ENCODE measurements at regions not wholly inside any gene's neighbourhood (a gene's known extent, or its start where the extent isn't known, plus 50 kb on each side); places are given as distances from the start of the nearest gene placed in this dataset.

DNA sequence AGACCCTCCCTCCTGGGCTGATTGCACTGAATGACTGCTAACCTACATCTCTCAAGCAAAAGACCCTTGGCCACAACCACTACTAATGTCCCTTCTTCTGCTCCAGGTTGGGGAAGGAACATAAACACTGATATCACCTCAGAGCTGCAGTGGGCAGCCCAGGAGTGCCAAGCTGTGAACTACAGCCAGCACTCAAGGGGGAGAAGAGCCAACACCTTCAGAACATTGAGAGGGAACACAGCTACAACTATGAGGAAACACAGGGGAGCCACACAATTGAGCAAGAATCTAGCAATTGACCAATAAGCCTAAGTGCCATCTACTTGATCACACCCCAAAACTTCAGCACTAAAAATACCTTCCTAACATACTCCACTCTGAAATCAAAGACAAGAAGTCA is 222.8 kb downstream of the SPATA18 start:
- H3K27me3 ChIP-seq: no peaks in the 10 kb centered on the region
- no peaks in the 10 kb centered on the region for H3K4me1 ChIP-seq
- no peak for DNase-seq (ENCODE audit: low spot score in 2 of 2)

DNA sequence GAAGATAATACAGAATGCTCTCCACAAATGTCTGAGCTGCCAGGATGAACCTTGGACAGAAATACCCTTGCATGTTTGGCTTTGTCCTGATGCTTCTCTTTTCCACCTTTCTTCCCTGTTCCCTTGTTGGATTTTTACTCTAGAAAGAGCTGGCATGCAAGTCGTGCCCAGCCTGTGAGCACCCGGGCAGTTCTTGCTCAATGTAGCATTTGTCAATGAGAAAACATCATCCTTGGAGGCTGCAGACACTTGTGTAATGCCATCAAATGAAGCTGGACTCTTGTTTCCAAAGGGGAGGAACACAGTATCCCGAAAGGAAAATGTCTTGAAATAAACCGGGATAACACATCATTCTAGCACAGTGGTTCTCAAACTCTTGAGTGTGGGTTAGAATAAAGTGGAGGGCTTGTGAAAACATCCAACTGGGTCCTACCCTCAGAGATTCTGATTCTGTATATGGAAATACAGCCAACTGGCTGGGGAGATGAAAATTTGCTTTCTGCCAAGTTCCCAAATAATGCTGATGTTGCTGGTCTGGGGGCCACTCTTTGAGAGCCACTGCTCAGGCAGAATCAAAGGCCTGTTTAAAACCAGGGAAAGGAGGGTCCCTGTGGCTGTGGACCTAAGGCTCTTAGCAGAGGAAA is 237.2 kb downstream of the SPATA18 start:
- WGBS, 2 donors: 69 to 73% methylated on average over 4 of the region's 4 CpGs
- Histone ChIP-seq H3K27ac (no peak overlapping the region), H3K4me1 (no peaks in the 10 kb centered on the region), H3K36me3 (no peaks in the 10 kb centered on the region), H3K9me3 (no peaks in the 10 kb centered on the region), H3K4me3 (no peak overlapping the region), H3K27me3 (no peaks in the 10 kb centered on the region)
- TF ChIP-seq EP300 (IDR thresholded peaks at IDR 0.05) (no peak), POLR2A (IDR thresholded peaks at IDR 0.05) (no peak)
- TF ChIP-seq, protein P1, sequence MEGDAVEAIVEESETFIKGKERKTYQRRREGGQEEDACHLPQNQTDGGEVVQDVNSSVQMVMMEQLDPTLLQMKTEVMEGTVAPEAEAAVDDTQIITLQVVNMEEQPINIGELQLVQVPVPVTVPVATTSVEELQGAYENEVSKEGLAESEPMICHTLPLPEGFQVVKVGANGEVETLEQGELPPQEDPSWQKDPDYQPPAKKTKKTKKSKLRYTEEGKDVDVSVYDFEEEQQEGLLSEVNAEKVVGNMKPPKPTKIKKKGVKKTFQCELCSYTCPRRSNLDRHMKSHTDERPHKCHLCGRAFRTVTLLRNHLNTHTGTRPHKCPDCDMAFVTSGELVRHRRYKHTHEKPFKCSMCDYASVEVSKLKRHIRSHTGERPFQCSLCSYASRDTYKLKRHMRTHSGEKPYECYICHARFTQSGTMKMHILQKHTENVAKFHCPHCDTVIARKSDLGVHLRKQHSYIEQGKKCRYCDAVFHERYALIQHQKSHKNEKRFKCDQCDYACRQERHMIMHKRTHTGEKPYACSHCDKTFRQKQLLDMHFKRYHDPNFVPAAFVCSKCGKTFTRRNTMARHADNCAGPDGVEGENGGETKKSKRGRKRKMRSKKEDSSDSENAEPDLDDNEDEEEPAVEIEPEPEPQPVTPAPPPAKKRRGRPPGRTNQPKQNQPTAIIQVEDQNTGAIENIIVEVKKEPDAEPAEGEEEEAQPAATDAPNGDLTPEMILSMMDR (IDR thresholded peaks at IDR 0.05): no peak
- DNase-seq (ENCODE audit: low spot score in 2 of 2): no peak

More for the DNA sequence above, 222.8 kb downstream of the SPATA18 start:
- TF ChIP-seq POLR2A (IDR thresholded peaks at IDR 0.05): no peak
- TF ChIP-seq, protein P1 (IDR thresholded peaks at IDR 0.05): no peak
- TF ChIP-seq EP300 (IDR thresholded peaks at IDR 0.05): no peak
- Histone ChIP-seq H3K9me3 (peaks cover 0 to 33% (median 0%) of the 10 kb centered on the region in 4 donors), H3K4me3 (no peak overlapping the region), H3K36me3 (no peaks in the 10 kb centered on the region), H3K27ac (no peak overlapping the region)

DNA sequence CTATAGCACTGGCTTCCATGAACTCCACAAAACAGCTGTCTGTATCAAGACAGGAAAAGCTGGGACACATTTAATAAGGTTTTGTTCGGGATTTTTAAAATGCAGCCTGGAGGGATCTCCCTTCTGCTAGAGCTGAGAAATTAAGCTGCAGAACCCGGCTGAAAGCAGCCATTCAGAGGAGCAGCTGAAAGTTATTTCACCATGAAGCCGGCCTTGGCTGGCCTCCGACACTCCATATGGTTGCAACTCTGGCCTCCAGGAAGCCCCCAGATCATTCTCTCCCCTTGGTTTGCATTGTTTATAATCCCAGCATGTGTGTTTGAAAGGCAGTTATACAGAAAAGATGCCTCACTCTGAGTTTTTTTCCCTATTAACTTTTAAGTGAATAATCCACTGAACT is 239.4 kb downstream of the SPATA18 start:
- H3K4me3 ChIP-seq: no peak overlapping the region
- H3K36me3 ChIP-seq: no peaks in the 10 kb centered on the region
- no peaks in the 10 kb centered on the region for H3K27me3 ChIP-seq
- no peak overlapping the region for H3K27ac ChIP-seq
- H3K4me1 ChIP-seq: no peaks in the 10 kb centered on the region
- no peaks in the 10 kb centered on the region for H3K9me3 ChIP-seq
- DNase-seq (ENCODE audit: low spot score in 2 of 2): no peak
- WGBS, 2 donors: 36 to 41% methylated on average over 4 of the region's 4 CpGs
- TF ChIP-seq EP300 (IDR thresholded peaks at IDR 0.05): no peak
- no peak for TF ChIP-seq POLR2A (IDR thresholded peaks at IDR 0.05)
- TF ChIP-seq, protein P1 (IDR thresholded peaks at IDR 0.05): no peak

DNA sequence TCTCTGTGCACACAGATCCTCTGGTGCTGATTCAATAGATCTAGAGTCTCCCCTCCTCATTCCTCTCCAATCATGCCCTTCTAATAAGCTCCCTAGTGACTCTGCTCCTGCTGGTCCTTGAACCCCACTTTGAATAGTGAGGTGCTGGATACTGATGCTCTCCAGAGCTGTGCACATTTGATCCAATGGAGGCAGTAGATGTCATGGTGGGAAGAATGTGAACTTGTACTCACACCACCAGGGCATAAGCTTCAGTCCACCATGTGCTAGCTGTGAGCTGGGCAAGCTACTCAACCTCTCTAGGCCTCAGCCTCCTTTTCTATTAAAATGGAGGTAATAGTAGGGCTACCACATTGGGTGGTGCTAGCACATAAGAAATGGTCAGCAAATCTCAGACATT is 241.1 kb downstream of the SPATA18 start:
- Histone ChIP-seq H3K36me3 (no peaks in the 10 kb centered on the region), H3K27ac (no peak overlapping the region), H3K27me3 (no peaks in the 10 kb centered on the region), H3K9me3 (no peaks in the 10 kb centered on the region), H3K4me3 (no peak overlapping the region), H3K4me1 (no peaks in the 10 kb centered on the region)
- TF ChIP-seq, protein P1 (IDR thresholded peaks at IDR 0.05): no peak
- TF ChIP-seq POLR2A (IDR thresholded peaks at IDR 0.05): no peak
- TF ChIP-seq EP300 (IDR thresholded peaks at IDR 0.05): no peak
- no peak for DNase-seq (ENCODE audit: low spot score in 2 of 2)

DNA sequence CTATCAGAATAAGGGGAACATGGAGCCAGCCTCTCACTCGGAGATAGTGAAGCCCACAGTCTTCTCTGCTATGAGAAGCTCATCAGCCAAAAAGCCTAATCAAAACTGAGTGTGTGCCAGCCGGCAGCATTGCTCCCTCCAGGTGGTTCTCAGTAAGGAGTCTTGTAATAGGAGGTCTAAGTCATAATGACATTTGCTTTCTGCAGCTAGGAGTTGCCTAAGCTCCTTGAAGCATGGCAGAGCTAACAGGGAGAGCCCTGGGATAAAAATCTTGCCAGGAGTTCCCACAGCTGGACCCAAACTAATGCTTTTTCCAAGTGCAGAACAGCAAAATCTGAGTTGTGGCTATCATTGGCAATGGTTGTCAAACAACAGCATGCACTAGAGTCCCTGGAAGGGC is 245.2 kb downstream of the SPATA18 start:
- DNase-seq (ENCODE audit: low spot score in 2 of 2): no peak
- no peaks in the 10 kb centered on the region for H3K4me1 ChIP-seq
- no peaks in the 10 kb centered on the region for H3K27me3 ChIP-seq
- no peak overlapping the region for H3K4me3 ChIP-seq
- TF ChIP-seq, protein P1 (IDR thresholded peaks at IDR 0.05): no peak
- no peak for TF ChIP-seq POLR2A (IDR thresholded peaks at IDR 0.05)
- TF ChIP-seq EP300 (IDR thresholded peaks at IDR 0.05): no peak
- H3K27ac ChIP-seq: no peak overlapping the region
- WGBS, 2 donors: 75 to 91% methylated on average over 2 of the region's 2 CpGs
- no peaks in the 10 kb centered on the region for H3K36me3 ChIP-seq
- H3K9me3 ChIP-seq: no peaks in the 10 kb centered on the region
